Vagina (tissue), 2 donors: ENCODE measurements at regions not wholly inside any gene's neighbourhood (a gene's known extent, or its start where the extent isn't known, plus 50 kb on each side); places are given as distances from the start of the nearest gene placed in this dataset.
A peak's percentile ranks its signal among the peaks of the same experiment; 100 is the strongest.

Source experiments
- DNase-seq, 2 donors: peaks; one replicate each; pipeline ENCODE4 v3.0.0-alpha.2; 2017; ENCODE audit errors: extremely low spot score in 2 of 2
- H3K27ac ChIP-seq: fragments of 200-600 bp; sonication (generic); one replicate; pipeline ENCODE4 v1.5.1; 2019
- H3K27me3 ChIP-seq: fragments of 200-600 bp; sonication (generic); one replicate; pipeline ENCODE4 v1.5.1; 2019
- H3K36me3 ChIP-seq, 2 donors: fragments of 200-600 bp; sonication (generic); one replicate each; pipeline ENCODE4 v1.5.1; 2017 to 2019
- H3K4me1 ChIP-seq: fragments of 200-600 bp; sonication (generic); one replicate; pipeline ENCODE4 v1.5.1; 2019
- H3K4me3 ChIP-seq, 2 donors: fragments of 200-600 bp; sonication (generic); 1 replicate in 1 of 2; 2 replicates in 1 of 2; pipeline ENCODE4 v1.5.1; 2016 to 2019
- H3K9me3 ChIP-seq: fragments of 200-600 bp; sonication (generic); one replicate; pipeline ENCODE4 v1.5.1; 2019
- CTCF ChIP-seq, 3 experiments: fragments of 450-650 bp in 2 of 3; fragments of 200-600 bp in 1 of 3; sonication (generic) in 1 of 3; IDR thresholded peaks; one replicate each; pipeline ENCODE4 v1.5.1; 2017 to 2019; ENCODE audit warnings: antibody characterized with exemption in 3 of 3, mild to moderate bottlenecking in 2 of 3, moderate library complexity in 2 of 3
- POLR2A ChIP-seq, 2 donors: fragments of 450-650 bp; IDR thresholded peaks; one replicate each; pipeline ENCODE4 v1.6.1; 2017; ENCODE audit warnings: antibody characterized with exemption in 2 of 2, mild to moderate bottlenecking in 2 of 2, moderate library complexity in 2 of 2
- POLR2AphosphoS5 ChIP-seq, 2 donors: sonication (generic); formaldehyde crosslinking; IDR thresholded peaks; one replicate each; pipeline ENCODE4 v1.9.0; 2017; ENCODE audit warnings: antibody characterized with exemption in 2 of 2, mild to moderate bottlenecking in 2 of 2, low read depth in 1 of 2; ENCODE audit not compliant: insufficient read depth in 1 of 2
- intact Hi-C: fragments of 100-400 bp; cut with DNase I; formaldehyde crosslinking; loops from one replicate; pipeline ENCODE4 v1.15.1; 2023

GRCh38 chr16:14354561-14355351 is 275.3 kb downstream of the PARN start:
- Histone ChIP-seq H3K27ac (no peak overlapping the region), H3K4me1 (peaks cover 17% of the 10 kb centered on the region), H3K27me3 (no peaks in the 10 kb centered on the region), H3K4me3 (peak overlapping the region in 1 of 2 donors; percentile 6), H3K36me3 (no peaks in the 10 kb centered on the region), H3K9me3 (no peaks in the 10 kb centered on the region)
- no peak for TF ChIP-seq POLR2AphosphoS5 (IDR thresholded peaks at IDR 0.05; ENCODE audit: insufficient read depth in 1 of 2, low read depth in 1 of 2)
- TF ChIP-seq CTCF (IDR thresholded peaks at IDR 0.05), result no peak
- no peak for TF ChIP-seq POLR2A (IDR thresholded peaks at IDR 0.05)
- intact Hi-C loops, result no loop called here
- DNase-seq, result no peak

GRCh38 chr16:14353340-14353739 is 276.7 kb downstream of the PARN start:
- H3K27ac ChIP-seq, result no peak overlapping the region
- TF ChIP-seq CTCF (IDR thresholded peaks at IDR 0.05), result no peak
- no peak for TF ChIP-seq POLR2AphosphoS5 (IDR thresholded peaks at IDR 0.05; ENCODE audit: insufficient read depth in 1 of 2, low read depth in 1 of 2)
- TF ChIP-seq POLR2A (IDR thresholded peaks at IDR 0.05), result no peak

GRCh38 chr16:14351647-14352046 is 278.4 kb downstream of the PARN start:
- H3K27ac ChIP-seq, result no peak overlapping the region
- DNase-seq, result no peak
- TF ChIP-seq CTCF (IDR thresholded peaks at IDR 0.05) (no peak), POLR2A (IDR thresholded peaks at IDR 0.05) (no peak), POLR2AphosphoS5 (IDR thresholded peaks at IDR 0.05; ENCODE audit: insufficient read depth in 1 of 2, low read depth in 1 of 2) (no peak)
- H3K4me1 ChIP-seq, result peaks cover 17% of the 10 kb centered on the region
- no peaks in the 10 kb centered on the region for H3K27me3 ChIP-seq
- H3K4me3 ChIP-seq, result no peak overlapping the region
- H3K9me3 ChIP-seq, result no peaks in the 10 kb centered on the region
- no peaks in the 10 kb centered on the region for H3K36me3 ChIP-seq
- intact Hi-C loops, result no loop called here

More at GRCh38 chr16:14353340-14353739, 276.7 kb downstream of the PARN start:
- H3K4me1 ChIP-seq, result peaks cover 10% of the 10 kb centered on the region
- no peak overlapping the region for H3K4me3 ChIP-seq
- intact Hi-C loops, result no loop called here
- no peaks in the 10 kb centered on the region for H3K9me3 ChIP-seq
- no peak for DNase-seq
- H3K36me3 ChIP-seq, result no peaks in the 10 kb centered on the region
- H3K27me3 ChIP-seq, result no peaks in the 10 kb centered on the region

- H3K4me1 ChIP-seq, result peaks cover 17% of the 10 kb centered on the region
- no peak overlapping the region for H3K27ac ChIP-seq
- intact Hi-C loops, result no loop called here
- DNase-seq, result no peak
- TF ChIP-seq CTCF (IDR thresholded peaks at IDR 0.05) (no peak), POLR2AphosphoS5 (IDR thresholded peaks at IDR 0.05; ENCODE audit: insufficient read depth in 1 of 2, low read depth in 1 of 2) (no peak), POLR2A (IDR thresholded peaks at IDR 0.05) (no peak)
- H3K27me3 ChIP-seq, result no peaks in the 10 kb centered on the region
- H3K9me3 ChIP-seq, result no peaks in the 10 kb centered on the region
- no peaks in the 10 kb centered on the region for H3K36me3 ChIP-seq
- no peak overlapping the region for H3K4me3 ChIP-seq
Observed at GRCh38 chr16:14350626-14351025, 279.4 kb downstream of the PARN start.

GRCh38 chr16:14350081-14350480 is 279.0 kb downstream of the MRTFB start:
- Histone ChIP-seq H3K4me1 (peaks cover 12% of the 10 kb centered on the region), H3K27me3 (no peaks in the 10 kb centered on the region), H3K9me3 (no peaks in the 10 kb centered on the region), H3K4me3 (no peak overlapping the region), H3K27ac (no peak overlapping the region), H3K36me3 (no peaks in the 10 kb centered on the region)
- TF ChIP-seq POLR2A (IDR thresholded peaks at IDR 0.05), result no peak
- no peak for TF ChIP-seq CTCF (IDR thresholded peaks at IDR 0.05)
- no peak for TF ChIP-seq POLR2AphosphoS5 (IDR thresholded peaks at IDR 0.05; ENCODE audit: insufficient read depth in 1 of 2, low read depth in 1 of 2)
- intact Hi-C loops, result no loop called here
- DNase-seq, result no peak
